Smooth muscle cell (in vitro differentiated cells): ENCODE measurements at regions not wholly inside any gene's neighbourhood (a gene's known extent, or its start where the extent isn't known, plus 50 kb on each side); places are given as distances from the start of the nearest gene placed in this dataset.

Source experiments
- DNase-seq: peaks from one replicate; lab custom pipeline; 2025; ENCODE audit not compliant: unreplicated experiment; lab: John Stamatoyannopoulos, UW
- H2AFZ ChIP-seq: fragments of 200-600 bp; sonication (generic); 2 replicates; pipeline ENCODE4 v1.6.0; 2016; ENCODE audit warnings: antibody characterized with exemption, low read depth, mild to moderate bottlenecking
- H3F3A ChIP-seq: fragments of 200-600 bp; sonication (generic); 2 replicates; pipeline ENCODE4 v1.6.0; 2017; ENCODE audit warnings: antibody characterized with exemption, low read depth
- H3K27ac ChIP-seq: fragments of 200-600 bp; sonication (generic); 2 replicates; pipeline ENCODE4 v1.5.1; 2016; ENCODE audit warnings: low read depth, mild to moderate bottlenecking
- H3K27me3 ChIP-seq: fragments of 200-600 bp; sonication (generic); 2 replicates; pipeline ENCODE4 v1.6.1; 2016; ENCODE audit warnings: low read depth, mild to moderate bottlenecking
- H3K36me3 ChIP-seq: fragments of 200-600 bp; sonication (generic); 2 replicates; pipeline ENCODE4 v1.5.1; 2016; ENCODE audit warnings: low read depth
- H3K4me1 ChIP-seq: fragments of 200-600 bp; sonication (generic); 2 replicates; pipeline ENCODE4 v1.5.1; 2016; ENCODE audit warnings: low read depth
- H3K4me2 ChIP-seq: fragments of 200-600 bp; sonication (generic); 2 replicates; pipeline ENCODE4 v1.6.0; 2016; ENCODE audit warnings: mild to moderate bottlenecking
- H3K4me3 ChIP-seq: fragments of 200-600 bp; sonication (generic); 2 replicates; pipeline ENCODE4 v1.5.1; 2016; ENCODE audit warnings: mild to moderate bottlenecking
- H3K79me2 ChIP-seq: fragments of 200-600 bp; sonication (generic); 2 replicates; pipeline ENCODE4 v1.6.0; 2016; ENCODE audit warnings: low read depth, mild to moderate bottlenecking
- H3K9ac ChIP-seq: fragments of 200-600 bp; sonication (generic); 2 replicates; pipeline ENCODE4 v1.6.0; 2016; ENCODE audit warnings: low read depth
- H3K9me3 ChIP-seq: fragments of 200-600 bp; sonication (generic); replicated peaks from 2 replicates; pipeline ENCODE4 v1.5.1; 2016; ENCODE audit warnings: low read depth
- H4K20me1 ChIP-seq: fragments of 200-600 bp; sonication (generic); 2 replicates; pipeline ENCODE4 v1.6.0; 2016; ENCODE audit warnings: low read depth
- CTCF ChIP-seq: fragments of 200-600 bp; sonication (generic); IDR thresholded peaks from 2 replicates; pipeline ENCODE4 v1.5.1; 2017; ENCODE audit warnings: borderline replicate concordance, mild to moderate bottlenecking, antibody characterized with exemption; ENCODE audit not compliant: insufficient read depth, poor library complexity, severe bottlenecking
- WGBS: methylation state at CpG from one replicate; pipeline ENCODE4 v1.1.7; 2016; ENCODE audit warnings: low lambda C conversion rate; 5-methylcytosine and 5-hydroxymethylcytosine counted together

- 21% methylated on average over 6 of the region's 6 CpGs for WGBS
- Histone ChIP-seq H3K4me1 (peaks cover 7% of the 10 kb centered on the region), H3K4me2 (peak overlapping the region; percentile 73), H3K27me3 (no peaks in the 10 kb centered on the region), H3K9me3 (no peaks in the 10 kb centered on the region), H3K27ac (peak overlapping the region; percentile 85), H3K4me3 (no peak overlapping the region), H3F3A (peaks cover 16% of the 10 kb centered on the region), H3K9ac (peak overlapping the region; percentile 20), H4K20me1 (no peaks in the 10 kb centered on the region), H3K79me2 (peaks cover 4% of the 10 kb centered on the region), H3K36me3 (no peaks in the 10 kb centered on the region), H2AFZ (no peak overlapping the region)
- TF ChIP-seq CTCF: no peak
- DNase-seq: no peak
These were observed 102.9 kb downstream of the DYRK2 start for GRCh38 chr12:67751381-67751928.

GRCh38 chr12:67752226-67752732 lies 103.7 kb downstream of the DYRK2 start:
- Histone ChIP-seq H3F3A (peaks cover 16% of the 10 kb centered on the region), H2AFZ (no peak overlapping the region), H3K4me1 (peaks cover 7% of the 10 kb centered on the region), H3K79me2 (peaks cover 4% of the 10 kb centered on the region), H3K4me2 (peak overlapping the region; percentile 73), H3K4me3 (no peak overlapping the region), H4K20me1 (no peaks in the 10 kb centered on the region), H3K36me3 (no peaks in the 10 kb centered on the region), H3K9me3 (no peaks in the 10 kb centered on the region), H3K9ac (peak overlapping the region; percentile 16), H3K27me3 (no peaks in the 10 kb centered on the region), H3K27ac (peak overlapping the region; percentile 85)
- 66% methylated on average over 4 of the region's 4 CpGs for WGBS
- no peak for TF ChIP-seq CTCF
- DNase-seq: no peak

GRCh38 chr12:67754933-67755697 lies 106.6 kb downstream of the DYRK2 start:
- 93% methylated on average over 9 of the region's 9 CpGs for WGBS
- no peaks in the 10 kb centered on the region for H3K9me3 ChIP-seq
- no peaks in the 10 kb centered on the region for H3K27me3 ChIP-seq
- H3K9ac ChIP-seq: no peak overlapping the region
- H3K27ac ChIP-seq: no peak overlapping the region
- H3K4me1 ChIP-seq: peaks cover 6% of the 10 kb centered on the region
- peaks cover 22% of the 10 kb centered on the region for H3F3A ChIP-seq
- no peak overlapping the region for H3K4me2 ChIP-seq
- no peak for TF ChIP-seq CTCF
- no peaks in the 10 kb centered on the region for H3K79me2 ChIP-seq
- H2AFZ ChIP-seq: peak overlapping the region; percentile 50
- no peaks in the 10 kb centered on the region for H3K36me3 ChIP-seq
- H4K20me1 ChIP-seq: no peaks in the 10 kb centered on the region
- DNase-seq: no peak
- no peak overlapping the region for H3K4me3 ChIP-seq

- Histone ChIP-seq H3K36me3 (no peaks in the 10 kb centered on the region), H3K79me2 (no peaks in the 10 kb centered on the region), H2AFZ (no peak overlapping the region), H3K9ac (no peak overlapping the region), H3K27me3 (no peaks in the 10 kb centered on the region), H3K4me2 (no peak overlapping the region), H4K20me1 (no peaks in the 10 kb centered on the region), H3F3A (peaks cover 19% of the 10 kb centered on the region), H3K9me3 (no peaks in the 10 kb centered on the region), H3K4me3 (no peak overlapping the region), H3K4me1 (peaks cover 16% of the 10 kb centered on the region), H3K27ac (peak overlapping the region; percentile 79)
- WGBS: 96% methylated on average over 2 of the region's 2 CpGs
- no peak for TF ChIP-seq CTCF
- no peak for DNase-seq
These were observed 109.1 kb downstream of the DYRK2 start for GRCh38 chr12:67757651-67758050.
